Panc1 (cell line): ENCODE measurements at regions not wholly inside any gene's neighbourhood (a gene's known extent, or its start where the extent isn't known, plus 50 kb on each side); places are given as distances from the start of the nearest gene placed in this dataset.

ENCODE experiments used
- CTCF ChIP-seq: fragments of 450-650 bp; IDR thresholded peaks from 2 replicates; pipeline ENCODE4 v1.5.1; 2017; ENCODE audit warnings: mild to moderate bottlenecking
- POLR2AphosphoS5 ChIP-seq: IDR thresholded peaks from 2 replicates; pipeline ENCODE4 v1.6.1; 2012; ENCODE audit warnings: mild to moderate bottlenecking, low read depth, low read length, moderate library complexity

DNA sequence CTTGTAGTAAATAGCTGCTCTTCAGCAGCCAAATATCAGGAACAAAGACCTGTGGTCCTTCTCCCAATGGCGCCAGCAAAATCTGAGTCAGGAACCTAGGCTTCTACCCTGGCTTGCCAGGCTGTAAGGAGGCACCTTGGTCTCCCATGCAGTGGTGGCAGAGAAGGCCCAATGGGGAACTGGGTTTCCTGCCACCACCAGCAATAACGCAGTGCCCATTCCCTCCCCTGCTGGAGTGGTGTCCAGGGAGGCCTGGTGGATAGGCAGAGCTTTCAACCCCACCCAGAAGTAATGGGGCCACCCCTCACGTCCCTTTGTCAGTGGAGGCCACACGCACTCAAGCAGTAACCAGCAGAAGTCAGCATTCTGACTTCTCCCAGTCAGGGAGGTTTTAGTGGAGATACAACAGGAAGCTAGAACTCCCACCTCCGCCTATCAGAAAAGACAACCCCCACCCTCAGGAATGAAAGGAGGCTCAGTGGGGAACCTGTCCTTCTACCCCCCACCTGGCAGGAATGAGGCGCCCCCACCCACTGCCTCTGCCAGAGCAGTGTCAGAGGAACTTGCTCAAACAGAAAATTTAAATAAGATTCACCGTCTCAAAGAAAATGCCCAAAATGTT lies 132.4 kb downstream of the COPS8 start:
- TF ChIP-seq CTCF (no peak), POLR2AphosphoS5 (no peak)
